ENCODE measurements at regions not wholly inside any gene's neighbourhood (a gene's known extent, or its start where the extent isn't known, plus 50 kb on each side); places are given as distances from the start of the nearest gene placed in this dataset.

GRCh38 chr1:47701741-47702515, 264.1 kb downstream of the FOXD2 start:
- DNase-seq (ENCODE audit: low spot score) = no peak

DNA sequence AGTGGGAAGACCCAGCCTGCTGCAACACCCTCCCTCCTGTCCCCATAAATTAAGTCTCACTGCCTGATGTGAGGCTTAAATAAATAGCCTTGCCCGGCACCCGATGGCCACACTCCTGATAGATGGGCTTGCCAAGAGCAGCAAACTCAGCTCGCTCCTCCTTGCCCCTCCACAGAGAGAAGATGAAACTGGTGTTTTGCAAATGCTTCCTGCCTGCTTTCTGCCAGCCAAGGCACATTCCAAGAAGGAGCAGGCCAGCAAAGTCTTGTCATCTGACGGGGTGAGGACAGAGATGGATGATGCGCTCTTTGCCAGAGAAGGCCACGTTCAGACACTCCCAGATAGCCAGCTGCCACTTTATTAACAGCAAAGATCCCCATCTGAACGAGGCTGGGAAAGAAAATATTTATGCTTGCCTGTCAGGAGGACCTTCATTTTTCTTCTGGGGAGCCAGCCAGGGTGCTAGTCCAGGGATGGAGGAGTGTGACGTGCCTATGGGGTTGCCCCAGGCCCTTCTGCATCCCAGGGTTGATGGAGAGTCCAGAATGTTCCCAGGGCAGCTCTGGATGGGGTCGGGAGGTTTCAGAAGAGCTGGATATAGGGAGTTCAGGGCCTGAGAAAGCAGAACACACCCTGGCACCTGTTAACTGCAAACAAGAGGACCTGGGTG, 265.4 kb downstream of the FOXD2 start:
- no peak for DNase-seq (ENCODE audit: low spot score)

GRCh38 chr1:47703981-47704596, 266.2 kb downstream of the FOXD2 start:
- DNase-seq (ENCODE audit: low spot score) = no peak

DNA sequence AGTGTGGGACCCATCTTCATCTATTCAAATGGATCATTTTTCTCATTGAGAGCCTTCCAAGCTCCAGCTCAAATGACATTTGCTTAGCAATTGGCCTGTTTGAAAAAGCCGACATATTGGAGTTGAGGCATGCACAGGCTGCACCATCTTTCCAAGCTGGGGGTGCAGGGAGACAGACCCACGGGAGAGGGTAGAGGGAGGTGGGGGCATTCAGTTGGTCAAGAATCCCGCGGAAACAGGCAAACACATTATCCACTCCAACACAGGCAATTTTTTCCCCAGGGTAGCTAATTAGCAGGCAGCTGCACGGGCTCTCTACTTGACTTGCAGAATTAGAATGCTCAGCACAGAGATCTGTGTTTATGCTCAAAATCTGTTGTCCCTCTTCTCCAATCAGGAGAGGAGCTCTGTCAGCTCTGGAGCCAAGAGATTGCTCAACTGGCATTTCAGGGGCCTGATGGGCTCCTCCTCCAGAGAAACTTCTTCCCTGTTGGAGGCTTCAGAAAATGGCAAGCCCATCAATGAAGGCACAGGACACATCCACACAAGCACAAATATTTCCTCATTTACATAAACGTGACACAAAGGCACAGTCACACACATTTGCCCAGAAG, 267.8 kb downstream of the FOXD2 start:
- DNase-seq (ENCODE audit: low spot score) = no peak

DNA sequence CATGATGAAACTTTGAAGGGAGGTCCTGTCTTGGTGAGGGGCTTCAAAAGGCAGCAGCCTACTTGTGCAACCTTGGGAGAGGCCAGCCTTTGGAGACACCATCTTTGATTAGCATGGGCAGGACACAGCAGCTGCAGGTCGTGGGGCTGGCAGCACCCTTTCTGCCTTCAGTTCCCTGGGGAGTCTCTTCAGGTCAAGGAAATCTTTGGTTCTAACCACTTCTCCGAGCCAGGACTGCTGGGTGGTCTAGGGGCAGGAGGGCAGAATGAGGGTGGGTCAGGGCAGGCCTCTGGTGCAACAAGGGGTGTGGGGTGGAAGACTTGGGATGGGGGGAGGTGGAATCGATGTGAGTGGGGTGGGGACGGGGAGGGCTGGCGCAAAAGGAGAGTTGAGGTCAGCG, 269.7 kb downstream of the FOXD2 start:
- no peak for DNase-seq (ENCODE audit: low spot score)

DNA sequence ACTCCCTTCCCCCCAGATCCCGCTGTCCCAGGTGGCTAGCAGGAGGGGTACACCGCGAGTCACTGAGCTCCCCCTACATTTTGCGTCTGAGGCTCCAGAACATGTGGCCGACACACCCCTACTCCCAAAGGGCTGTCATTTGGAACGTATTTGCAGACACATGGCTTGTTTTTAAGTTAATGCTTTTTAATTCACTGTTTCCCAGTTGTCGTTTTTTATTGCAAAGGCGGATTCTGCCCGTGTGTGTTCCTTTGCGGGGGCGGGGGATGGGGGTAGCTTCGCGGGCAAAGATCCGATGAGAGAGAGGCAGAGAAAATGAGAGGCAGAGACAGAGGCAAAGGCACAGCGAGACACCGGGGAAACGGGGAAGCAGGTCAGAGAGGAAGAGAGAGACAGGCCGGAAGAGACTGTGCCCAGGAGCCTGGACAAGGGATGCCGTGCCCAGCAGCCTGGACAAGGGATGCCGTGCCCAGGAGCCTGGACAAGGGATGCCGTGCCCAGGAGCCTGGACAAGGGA, 270.2 kb downstream of the FOXD2 start:
- no peak for DNase-seq (ENCODE audit: low spot score)

GRCh38 chr1:47708658-47709018, 270.8 kb downstream of the FOXD2 start:
- DNase-seq (ENCODE audit: low spot score) = no peak

- no peak for DNase-seq (ENCODE audit: low spot score)
Observed at GRCh38 chr1:47709019-47709871, 271.4 kb downstream of the FOXD2 start.

DNA sequence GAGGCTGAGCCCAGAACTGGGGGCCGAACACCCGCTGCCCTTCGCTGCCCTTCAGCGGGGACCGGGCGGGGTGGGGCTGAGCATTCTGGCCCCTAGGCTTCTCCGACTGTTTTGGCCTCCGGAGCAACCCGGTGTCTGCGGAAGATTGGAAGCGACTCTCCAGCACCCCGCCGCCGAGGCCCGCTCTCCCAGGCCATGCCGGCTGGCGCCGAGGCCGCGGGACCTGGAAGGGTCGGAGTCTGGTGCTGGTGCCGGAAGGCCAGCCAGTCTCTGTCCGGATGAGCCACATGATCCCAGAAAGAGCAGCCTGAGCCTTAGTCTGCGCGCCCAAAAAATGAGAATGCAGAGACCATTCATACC, 272.0 kb downstream of the FOXD2 start:
- DNase-seq (ENCODE audit: low spot score) = no peak

- DNase-seq (ENCODE audit: low spot score) = peak; percentile 41
Observed at GRCh38 chr1:47710329-47711071, 272.7 kb downstream of the FOXD2 start.

Measured in umbilical cord (tissue), 1 donor.